H9 (cell line): ENCODE measurements at regions not wholly inside any gene's neighbourhood (a gene's known extent, or its start where the extent isn't known, plus 50 kb on each side); places are given as distances from the start of the nearest gene placed in this dataset.

Source experiments
- DNase-seq: peaks from one replicate; pipeline ENCODE4 v3.0.0-alpha.2; 2017
- H2AFZ ChIP-seq: one replicate; pipeline ENCODE4 v1.6.1; 2013; ENCODE audit warnings: mild to moderate bottlenecking, low read length, control low read depth, moderate library complexity
- H2AK5ac ChIP-seq: 2 replicates; pipeline ENCODE4 v1.6.1; 2013; ENCODE audit warnings: low read length, control low read depth, mixed read lengths; ENCODE audit not compliant: insufficient read length
- H2BK120ac ChIP-seq: one replicate; pipeline ENCODE4 v1.6.1; 2013; ENCODE audit warnings: low read depth, mild to moderate bottlenecking, low read length, control low read depth, inconsistent platforms; ENCODE audit not compliant: poor library complexity, severe bottlenecking
- H2BK12ac ChIP-seq: 2 replicates; pipeline ENCODE4 v1.6.1; 2013; ENCODE audit warnings: low read length, control low read depth, mixed read lengths, low read depth; ENCODE audit not compliant: insufficient read length
- H2BK15ac ChIP-seq: 2 replicates; pipeline ENCODE4 v1.6.1; 2013; ENCODE audit warnings: low read depth, low read length, control low read depth
- H2BK20ac ChIP-seq: one replicate; pipeline ENCODE4 v1.6.1; 2013; ENCODE audit warnings: low read depth, mild to moderate bottlenecking, low read length, control low read depth, inconsistent platforms; ENCODE audit not compliant: poor library complexity, severe bottlenecking
- H2BK5ac ChIP-seq: 2 replicates; pipeline ENCODE4 v1.6.1; 2013; ENCODE audit warnings: low read length, control low read depth, mixed read lengths; ENCODE audit not compliant: insufficient read length
- H3K14ac ChIP-seq: 2 replicates; pipeline ENCODE4 v1.6.1; 2013; ENCODE audit warnings: low read length, control low read depth; ENCODE audit not compliant: insufficient read depth
- H3K18ac ChIP-seq: 2 replicates; pipeline ENCODE4 v1.6.1; 2013; ENCODE audit warnings: low read depth, mild to moderate bottlenecking, mixed read lengths, low read length, control low read depth; ENCODE audit not compliant: insufficient read length
- H3K23ac ChIP-seq: 2 replicates; pipeline ENCODE4 v1.6.1; 2013; ENCODE audit warnings: low read length, control low read depth, mixed read lengths, low read depth; ENCODE audit not compliant: insufficient read length
- H3K23me2 ChIP-seq: 2 replicates; pipeline ENCODE4 v1.6.1; 2013; ENCODE audit warnings: low read depth, mild to moderate bottlenecking, mixed read lengths, low read length, control low read depth; ENCODE audit not compliant: insufficient read length, poor library complexity, severe bottlenecking
- H3K27ac ChIP-seq: 2 replicates; pipeline ENCODE4 v1.5.1; 2013; ENCODE audit warnings: low read length, control low read depth, mixed read lengths, low read depth; ENCODE audit not compliant: insufficient read length
- H3K27me3 ChIP-seq: 2 replicates; pipeline ENCODE4 v1.6.1; 2013; ENCODE audit warnings: low read length, control low read depth, inconsistent platforms; ENCODE audit not compliant: insufficient read depth
- H3K4ac ChIP-seq: 2 replicates; pipeline ENCODE4 v1.6.1; 2013; ENCODE audit warnings: low read depth, mild to moderate bottlenecking, control low read depth, inconsistent platforms, low read length, moderate library complexity
- H3K4me1 ChIP-seq: 2 replicates; pipeline ENCODE4 v1.6.1; 2013; ENCODE audit warnings: low read length, control low read depth, inconsistent platforms; ENCODE audit not compliant: insufficient read depth
- H3K4me2 ChIP-seq: 2 replicates; pipeline ENCODE4 v1.6.1; 2013; ENCODE audit warnings: low read length, control low read depth, mixed read lengths; ENCODE audit not compliant: insufficient read length, insufficient read depth
- H3K56ac ChIP-seq: 2 replicates; pipeline ENCODE4 v1.6.1; 2013; ENCODE audit warnings: low read depth, mild to moderate bottlenecking, mixed read lengths, low read length, control low read depth; ENCODE audit not compliant: insufficient read length
- H3K79me1 ChIP-seq: 2 replicates; pipeline ENCODE4 v1.6.1; 2013; ENCODE audit warnings: low read depth, mild to moderate bottlenecking, moderate library complexity, low read length, control low read depth, inconsistent platforms; ENCODE audit not compliant: insufficient read depth, poor library complexity, severe bottlenecking
- H3K79me2 ChIP-seq: 2 replicates; pipeline ENCODE4 v1.6.1; 2013; ENCODE audit warnings: low read length, control low read depth, inconsistent platforms; ENCODE audit not compliant: insufficient read depth
- H3K9ac ChIP-seq: 2 replicates; pipeline ENCODE4 v1.6.1; 2013; ENCODE audit warnings: low read length, control low read depth, mixed read lengths; ENCODE audit not compliant: insufficient read length; ENCODE audit errors: extremely low read depth
- H3K9me3 ChIP-seq: one replicate; pipeline ENCODE4 v1.6.1; 2013; ENCODE audit warnings: low read depth, low read length, inconsistent platforms; ENCODE audit not compliant: control insufficient read depth
- H3T11ph ChIP-seq: one replicate; pipeline ENCODE4 v1.6.1; 2013; ENCODE audit warnings: mild to moderate bottlenecking, low read length, control low read depth, inconsistent platforms
- H4K20me1 ChIP-seq: one replicate; pipeline ENCODE4 v1.6.1; 2013; ENCODE audit not compliant: control insufficient read depth, insufficient read length, insufficient read depth
- H4K5ac ChIP-seq: 2 replicates; pipeline ENCODE4 v1.6.1; 2013; ENCODE audit warnings: low read depth, mild to moderate bottlenecking, mixed read lengths, low read length, control low read depth; ENCODE audit not compliant: insufficient read length
- H4K8ac ChIP-seq: replicated peaks from 2 replicates; pipeline ENCODE4 v1.6.1; 2013; ENCODE audit warnings: low read length, control low read depth, mixed read lengths, low read depth; ENCODE audit not compliant: insufficient read length
- H4K91ac ChIP-seq: 2 replicates; pipeline ENCODE4 v1.6.1; 2013; ENCODE audit warnings: low read depth, mild to moderate bottlenecking, moderate library complexity, mixed read lengths, low read length, control low read depth; ENCODE audit not compliant: insufficient read length
- H3K27ac Mint-ChIP-seq, 3 experiments: 2 replicates in 2 of 3; 3 replicates in 1 of 3; pipeline ENCODE4 v1.8.0; 2020 to 2021; ENCODE audit warnings: mixed read lengths in 3 of 3, mild to moderate bottlenecking in 1 of 3, moderate library complexity in 1 of 3
- H3K27me3 Mint-ChIP-seq: 2 replicates; pipeline ENCODE4 v1.8.0; 2021; ENCODE audit warnings: low read depth, mild to moderate bottlenecking, moderate library complexity, mixed read lengths
- H3K36me3 Mint-ChIP-seq, 3 experiments: 2 replicates in 2 of 3; 3 replicates in 1 of 3; pipeline ENCODE4 v1.8.0; 2020 to 2021; ENCODE audit warnings: low read depth in 3 of 3, mixed read lengths in 3 of 3; ENCODE audit not compliant: insufficient read depth in 1 of 3
- H3K4me1 Mint-ChIP-seq, 2 experiments: 2 replicates each; pipeline ENCODE4 v1.8.0; 2020; ENCODE audit warnings: mixed read lengths in 2 of 2
- H3K4me3 Mint-ChIP-seq, 2 experiments: 2 replicates in 1 of 2; 3 replicates in 1 of 2; pipeline ENCODE4 v1.8.0; 2020 to 2021; ENCODE audit warnings: mild to moderate bottlenecking in 2 of 2, mixed read lengths in 2 of 2, moderate library complexity in 1 of 2
- H3K9me3 Mint-ChIP-seq, 2 experiments: 2 replicates in 1 of 2; 3 replicates in 1 of 2; pipeline ENCODE4 v1.8.0; 2020; ENCODE audit warnings: mild to moderate bottlenecking in 2 of 2, mixed read lengths in 2 of 2, moderate library complexity in 1 of 2
- CTCF ChIP-seq: fragments of 200-600 bp; sonication (generic); conservative IDR thresholded peaks from 3 replicates; pipeline ENCODE4 v1.8.0; 2021; ENCODE audit warnings: antibody characterized with exemption, mild to moderate bottlenecking
- WGBS: extraction: QIAGEN DNeasy Blood & Tissue Kit; methylation state at CpG from one replicate; pipeline ENCODE4 v1.1.7; 2013; ENCODE audit warnings: missing lambda C conversion rate, low lambda C conversion rate, mixed read lengths; ENCODE audit not compliant: insufficient read length; ENCODE audit errors: extremely low coverage; 5-methylcytosine and 5-hydroxymethylcytosine counted together

- H4K20me1 ChIP-seq, result no peaks in the 10 kb centered on the region
- no peak overlapping the region for H2BK12ac ChIP-seq
- no peak overlapping the region for H3K14ac ChIP-seq
- H3K79me1 ChIP-seq, result no peaks in the 10 kb centered on the region
- Mint-ChIP-seq H3K4me3 (no peak overlapping the region), H3K36me3 (no peaks in the 10 kb centered on the region), H3K4me1 (no peaks in the 10 kb centered on the region), H3K27ac (no peak overlapping the region), H3K9me3 (peaks cover 0 to 3% of the 10 kb centered on the region in 2 experiments), H3K27me3 (peaks cover 3% of the 10 kb centered on the region)
- H2BK5ac ChIP-seq, result no peak overlapping the region
- H3K23ac ChIP-seq, result no peak overlapping the region
- TF ChIP-seq CTCF, result no peak
- no peak overlapping the region for H3K56ac ChIP-seq
- H3K9me3 ChIP-seq, result no peaks in the 10 kb centered on the region
- no peaks in the 10 kb centered on the region for H3K4me1 ChIP-seq
- no peak overlapping the region for H2BK15ac ChIP-seq
- H2AFZ ChIP-seq, result no peak overlapping the region
- no peak overlapping the region for H3K9ac ChIP-seq
- no peaks in the 10 kb centered on the region for H3K27me3 ChIP-seq
- H3K27ac ChIP-seq, result no peak overlapping the region
- no peak overlapping the region for H3K18ac ChIP-seq
- H4K5ac ChIP-seq, result no peak overlapping the region
- no peak overlapping the region for H4K91ac ChIP-seq
- no peak overlapping the region for H4K8ac ChIP-seq
- H2BK120ac ChIP-seq, result no peak overlapping the region
- no peak overlapping the region for H3K4ac ChIP-seq
- WGBS, result no CpG with 5 or more reads among the region's 7 CpGs
- no peak overlapping the region for H2BK20ac ChIP-seq
- no peak for DNase-seq
- H2AK5ac ChIP-seq, result no peak overlapping the region
- no peaks in the 10 kb centered on the region for H3K79me2 ChIP-seq
- no peaks in the 10 kb centered on the region for H3K23me2 ChIP-seq
- H3K4me2 ChIP-seq, result no peak overlapping the region
- H3T11ph ChIP-seq, result no peak overlapping the region
Measured at GRCh38 chr6:165742047-165742446, 79.0 kb upstream of the PDE10A start.
